ENCODE measurements at regions not wholly inside any gene's neighbourhood (a gene's known extent, or its start where the extent isn't known, plus 50 kb on each side); places are given as distances from the start of the nearest gene placed in this dataset.

GRCh38 chr10:29204070-29204800 lies 84.6 kb upstream of the LYZL1 start:
- H2AFZ ChIP-seq = peak overlapping the region; percentile 23
- H3K9ac ChIP-seq = no peak overlapping the region
- H3K4me3 ChIP-seq (ENCODE audit: low read depth, low read length) = no peak overlapping the region
- no peak overlapping the region for H3K4me2 ChIP-seq (ENCODE audit: low read length)
- H3K79me2 ChIP-seq = no peaks in the 10 kb centered on the region
- no peak for TF ChIP-seq CTCF (IDR thresholded peaks at IDR 0.05)
- H3K27ac ChIP-seq = peak overlapping the region; percentile 59
- peaks cover 10% of the 10 kb centered on the region for H3K4me1 ChIP-seq
- H3K9me3 ChIP-seq (ENCODE audit: control insufficient read depth, low read length) = no peaks in the 10 kb centered on the region
- H3K36me3 ChIP-seq (ENCODE audit: control insufficient read depth, insufficient read depth, low read length) = no peaks in the 10 kb centered on the region
- no peaks in the 10 kb centered on the region for H3K27me3 ChIP-seq (ENCODE audit: control insufficient read depth, insufficient read depth, low read length)

GRCh38 chr10:29205787-29206186 lies 83.1 kb upstream of the LYZL1 start:
- H3K27ac ChIP-seq = no peak overlapping the region

GRCh38 chr10:29208845-29209244 lies 80.0 kb upstream of the LYZL1 start:
- H3K4me3 ChIP-seq (ENCODE audit: low read depth, low read length) = no peak overlapping the region
- no peak overlapping the region for H2AFZ ChIP-seq
- H3K79me2 ChIP-seq = no peaks in the 10 kb centered on the region
- no peak overlapping the region for H3K4me2 ChIP-seq (ENCODE audit: low read length)
- no peaks in the 10 kb centered on the region for H3K27me3 ChIP-seq (ENCODE audit: control insufficient read depth, insufficient read depth, low read length)
- H3K36me3 ChIP-seq (ENCODE audit: control insufficient read depth, insufficient read depth, low read length) = no peaks in the 10 kb centered on the region
- no peaks in the 10 kb centered on the region for H3K9me3 ChIP-seq (ENCODE audit: control insufficient read depth, low read length)
- no peak overlapping the region for H3K9ac ChIP-seq
- TF ChIP-seq CTCF (IDR thresholded peaks at IDR 0.05) = no peak
- no peak overlapping the region for H3K27ac ChIP-seq
- H3K4me1 ChIP-seq = peaks cover 8% of the 10 kb centered on the region

More at GRCh38 chr10:29205787-29206186, 83.1 kb upstream of the LYZL1 start:
- no peak overlapping the region for H3K4me3 ChIP-seq (ENCODE audit: low read depth, low read length)
- H3K4me2 ChIP-seq (ENCODE audit: low read length) = no peak overlapping the region
- H2AFZ ChIP-seq = no peak overlapping the region
- no peaks in the 10 kb centered on the region for H3K27me3 ChIP-seq (ENCODE audit: control insufficient read depth, insufficient read depth, low read length)
- H3K9ac ChIP-seq = no peak overlapping the region
- H3K4me1 ChIP-seq = peaks cover 10% of the 10 kb centered on the region
- no peaks in the 10 kb centered on the region for H3K36me3 ChIP-seq (ENCODE audit: control insufficient read depth, insufficient read depth, low read length)
- H3K79me2 ChIP-seq = no peaks in the 10 kb centered on the region
- no peaks in the 10 kb centered on the region for H3K9me3 ChIP-seq (ENCODE audit: control insufficient read depth, low read length)
- TF ChIP-seq CTCF (IDR thresholded peaks at IDR 0.05) = no peak

- H3K4me1 ChIP-seq = no peaks in the 10 kb centered on the region
- H3K79me2 ChIP-seq = no peaks in the 10 kb centered on the region
- no peak overlapping the region for H3K9ac ChIP-seq
- H3K27ac ChIP-seq = no peak overlapping the region
- no peak overlapping the region for H3K4me2 ChIP-seq (ENCODE audit: low read length)
- no peak for TF ChIP-seq CTCF (IDR thresholded peaks at IDR 0.05)
- H3K9me3 ChIP-seq (ENCODE audit: control insufficient read depth, low read length) = no peaks in the 10 kb centered on the region
- H3K27me3 ChIP-seq (ENCODE audit: control insufficient read depth, insufficient read depth, low read length) = no peaks in the 10 kb centered on the region
- H3K36me3 ChIP-seq (ENCODE audit: control insufficient read depth, insufficient read depth, low read length) = no peaks in the 10 kb centered on the region
- no peak overlapping the region for H2AFZ ChIP-seq
- no peak overlapping the region for H3K4me3 ChIP-seq (ENCODE audit: low read depth, low read length)
These were observed 79.0 kb upstream of the LYZL1 start for GRCh38 chr10:29209830-29210229.
